Stimulated activated CD8-positive, alpha-beta memory T cell treated with anti-CD3 and anti-CD28 coated beads, Interleukin-4, amount 100 ng/mL, for 48 hours (primary cell): ENCODE measurements at regions not wholly inside any gene's neighbourhood (a gene's known extent, or its start where the extent isn't known, plus 50 kb on each side); places are given as distances from the start of the nearest gene placed in this dataset.
"Not testable (repeated sequence)": the region's sequence is repeated elsewhere in the genome, so short reads cannot be mapped to it uniquely, and the experiment has no call there.

ENCODE experiments used
- DNase-seq: peaks from one replicate; pipeline ENCODE4 v3.0.0-alpha.2; 2020

- DNase-seq: no peak
Observed at GRCh38 chr13:26883613-26884257, 123.1 kb upstream of the GPR12 start.

GRCh38 chr13:26882731-26883130 is 122.1 kb upstream of the GPR12 start:
- DNase-seq: no peak

- no peak for DNase-seq
Observed at GRCh38 chr13:26881154-26881553, 120.6 kb upstream of the GPR12 start.

- DNase-seq: no peak
Observed at GRCh38 chr13:26880735-26881134, 120.1 kb upstream of the GPR12 start.

GRCh38 chr13:26878438-26878837 is 117.9 kb upstream of the GPR12 start:
- no peak for DNase-seq

- no peak for DNase-seq
Observed at GRCh38 chr13:26873386-26873698, 112.8 kb upstream of the GPR12 start.

GRCh38 chr13:26872525-26873385 is 112.2 kb upstream of the GPR12 start:
- peak; percentile 82 for DNase-seq

- DNase-seq: peak; percentile 28
Observed at GRCh38 chr13:26867451-26868091, 107.0 kb upstream of the GPR12 start.

- DNase-seq: no peak
Observed at GRCh38 chr13:26864576-26864975, 104.0 kb upstream of the GPR12 start.

- no peak for DNase-seq
Observed at GRCh38 chr13:26861941-26862340, 101.4 kb upstream of the GPR12 start.

GRCh38 chr13:26855921-26856320 is 95.3 kb upstream of the GPR12 start:
- no peak for DNase-seq

GRCh38 chr13:26855071-26855470 is 94.5 kb upstream of the GPR12 start:
- DNase-seq: no peak

- no peak for DNase-seq
Observed at GRCh38 chr13:26853323-26853722, 92.7 kb upstream of the GPR12 start.

- no peak for DNase-seq
Observed at GRCh38 chr13:26847281-26847680, 86.7 kb upstream of the GPR12 start.

- DNase-seq: not testable (repeated sequence)
Observed at GRCh38 chr13:26845063-26845462, 84.5 kb upstream of the GPR12 start.

- no peak for DNase-seq
Observed at GRCh38 chr13:26839682-26840081, 79.1 kb upstream of the GPR12 start.

GRCh38 chr13:26838821-26839220 is 78.2 kb upstream of the GPR12 start:
- DNase-seq: no peak

- no peak for DNase-seq
Observed at GRCh38 chr13:26837997-26838396, 77.4 kb upstream of the GPR12 start.

- DNase-seq: no peak
Observed at GRCh38 chr13:26837102-26837501, 76.5 kb upstream of the GPR12 start.

- DNase-seq: no peak
Observed at GRCh38 chr13:26836626-26837025, 76.0 kb upstream of the GPR12 start.

GRCh38 chr13:26834646-26835045 is 74.1 kb upstream of the GPR12 start:
- no peak for DNase-seq

- no peak for DNase-seq
Observed at GRCh38 chr13:26831336-26831908, 70.8 kb upstream of the GPR12 start.

GRCh38 chr13:26829716-26830115 is 69.1 kb upstream of the GPR12 start:
- no peak for DNase-seq

- DNase-seq: no peak
Observed at GRCh38 chr13:26824581-26824980, 64.0 kb upstream of the GPR12 start.
